Heart left ventricle (tissue), 16 donors: ENCODE measurements at regions not wholly inside any gene's neighbourhood (a gene's known extent, or its start where the extent isn't known, plus 50 kb on each side); places are given as distances from the start of the nearest gene placed in this dataset.

ENCODE experiments used
- ATAC-seq, 4 donors: fragments of 200-7000 bp; cut with Tn5 transposase; one replicate each; pipeline ENCODE4 v1.9.1; 2020 to 2022; ENCODE audit warnings: moderate library complexity in 4 of 4, mild to moderate bottlenecking in 3 of 4, moderate number of reproducible peaks in 1 of 4
- DNase-seq, 5 donors: peaks; one replicate each; pipeline ENCODE4 v3.0.0-alpha.2; 2020
- H3K27ac ChIP-seq, 12 donors: fragments of 200-600 bp; sonication (generic) in 4 of 12; one replicate each; pipeline versions ENCODE4 v1.5.0 to v1.8.0; 2016 to 2022; ENCODE audit warnings: mild to moderate bottlenecking in 2 of 12
- H3K27me3 ChIP-seq, 9 donors: fragments of 200-600 bp; sonication (generic) in 2 of 9; one replicate each; pipeline versions ENCODE4 v1.5.1 to v1.8.0; 2016 to 2022; ENCODE audit warnings: mild to moderate bottlenecking in 3 of 9
- H3K36me3 ChIP-seq, 9 donors: fragments of 200-600 bp; sonication (generic) in 2 of 9; one replicate each; pipeline versions ENCODE4 v1.5.0 to v1.8.0; 2018 to 2022; ENCODE audit warnings: mild to moderate bottlenecking in 2 of 9
- H3K4me1 ChIP-seq, 12 donors: fragments of 200-600 bp; sonication (generic) in 4 of 12; one replicate each; pipeline versions ENCODE4 v1.5.0 to v1.8.0; 2016 to 2022; ENCODE audit warnings: mild to moderate bottlenecking in 3 of 12
- H3K4me3 ChIP-seq, 12 donors: fragments of 200-600 bp; sonication (generic) in 4 of 12; one replicate each; pipeline versions ENCODE4 v1.5.0 to v1.8.0; 2017 to 2022; ENCODE audit warnings: mild to moderate bottlenecking in 9 of 12, moderate library complexity in 4 of 12
- H3K9me3 ChIP-seq, 12 donors: fragments of 200-600 bp; sonication (generic) in 4 of 12; one replicate each; pipeline versions ENCODE4 v1.5.0 to v1.8.0; 2016 to 2022; ENCODE audit warnings: mild to moderate bottlenecking in 1 of 12
- CTCF ChIP-seq, 12 donors: fragments of 200-600 bp; sonication (generic) in 4 of 12; IDR thresholded peaks; one replicate each; pipeline versions ENCODE4 v1.5.0 to v1.8.0; 2018 to 2022; ENCODE audit warnings: antibody characterized with exemption in 12 of 12, mild to moderate bottlenecking in 5 of 12
- POLR2A ChIP-seq, 2 donors: fragments of 450-650 bp; IDR thresholded peaks; one replicate each; pipeline ENCODE4 v1.6.1; 2017; ENCODE audit warnings: antibody characterized with exemption in 2 of 2, mild to moderate bottlenecking in 2 of 2, moderate library complexity in 2 of 2
- WGBS, 4 donors: extraction: QIAGEN DNeasy Blood & Tissue Kit in 2 of 4; methylation state at CpG; one replicate each; pipeline versions ENCODE4 v1.1.5 to v1.1.7; 2013 to 2018; 5-methylcytosine and 5-hydroxymethylcytosine counted together
- intact Hi-C, 10 donors: fragments of 100-400 bp; cut with DNase I; formaldehyde crosslinking; loops; one replicate each; pipeline versions ENCODE4 v1.11.1 to v1.14.2; 2022
- donor health status: ischemic (EF 13 %, LVEDD 7.1; RV severe dilation, severe dysfunction).
- donor health status: healthy with polysubstance abuse.
- donor health status: DM: no; HTN: yes; CAD: no.
- donor health status: DM: no; HTN: no; CAD: no.
- donor health status: ischemic (EF 25% LVEDD 6.9; RV normal size, moderate dysfunction).
- donor health status: ischemic (EF 25% LVEDD 5.7; RV mildly dilated, moderate dysfunction).
- donor health status: healthy.
- donor health status: DM: yes; HTN: yes; CAD: no.
- donor health status: ischemic (EF 35%, LVEDD 5.7; RV mildly dilated, moderate dysfunction).
- donor health status: nonischemic (EF 11% LVEDD 7.7; RV severe dilation, severe dysfunction).
- donor health status: DM: yes; HTN: yes; CAD: no.
- donor health status: PGD.
- donor health status: ischemic (EF 29% LVEDD 5.4; RV normal size, mild dysfunction).
- donor health status: nonischemic (EF 23%, LVEDD 6.1; RV moderate dilation, normal function).

GRCh38 chr13:40376296-40376849, 290.1 kb downstream of the FOXO1 start:
- Histone ChIP-seq H3K4me3 (no peak overlapping the region), H3K4me1 (peaks cover 0 to 15% (median 0%) of the 10 kb centered on the region in 12 donors), H3K36me3 (no peaks in the 10 kb centered on the region), H3K27me3 (no peaks in the 10 kb centered on the region), H3K27ac (peak overlapping the region in 1 of 12 donors; percentile 51), H3K9me3 (no peaks in the 10 kb centered on the region)
- TF ChIP-seq POLR2A (IDR thresholded peaks at IDR 0.05): no peak
- WGBS, 4 donors: 86 to 97% (median 95%) methylated on average over 3 to 4 of the region's 4 CpGs
- ATAC-seq (peak in 2 of 4 donors; percentile 12 to 20), DNase-seq (no peak)
- intact Hi-C loops: no loop called here

- Histone ChIP-seq H3K27ac (peak overlapping the region in 1 of 12 donors; percentile 51), H3K36me3 (no peaks in the 10 kb centered on the region), H3K9me3 (no peaks in the 10 kb centered on the region), H3K4me3 (no peak overlapping the region), H3K27me3 (no peaks in the 10 kb centered on the region), H3K4me1 (peaks cover 0 to 15% (median 0%) of the 10 kb centered on the region in 12 donors)
- TF ChIP-seq CTCF (IDR thresholded peaks at IDR 0.05) (no peak), POLR2A (IDR thresholded peaks at IDR 0.05) (no peak)
- 59 to 73% (median 68%) methylated on average over 10 of the region's 10 CpGs for WGBS, 4 donors
- intact Hi-C loops: no loop called here
- ATAC-seq (no peak), DNase-seq (no peak)
These were observed 289.4 kb downstream of the FOXO1 start for GRCh38 chr13:40376867-40377535.

GRCh38 chr13:40377783-40378182, 288.7 kb downstream of the FOXO1 start:
- no peak overlapping the region for H3K4me3 ChIP-seq
- no peaks in the 10 kb centered on the region for H3K36me3 ChIP-seq
- H3K4me1 ChIP-seq: peaks cover 0 to 15% (median 0%) of the 10 kb centered on the region in 12 donors
- no peaks in the 10 kb centered on the region for H3K9me3 ChIP-seq
- intact Hi-C loops: no loop called here
- TF ChIP-seq POLR2A (IDR thresholded peaks at IDR 0.05): no peak
- TF ChIP-seq CTCF (IDR thresholded peaks at IDR 0.05): no peak
- WGBS, 4 donors: 92 to 94% (median 93%) methylated on average over 8 of the region's 8 CpGs
- H3K27me3 ChIP-seq: no peaks in the 10 kb centered on the region
- H3K27ac ChIP-seq: peak overlapping the region in 1 of 12 donors; percentile 51
- ATAC-seq (no peak), DNase-seq (no peak)

- Histone ChIP-seq H3K27ac (no peak overlapping the region), H3K4me3 (no peak overlapping the region), H3K36me3 (no peaks in the 10 kb centered on the region), H3K9me3 (no peaks in the 10 kb centered on the region), H3K4me1 (peaks cover 0 to 15% (median 0%) of the 10 kb centered on the region in 12 donors), H3K27me3 (no peaks in the 10 kb centered on the region)
- no peak for DNase-seq
- TF ChIP-seq CTCF (IDR thresholded peaks at IDR 0.05) (no peak), POLR2A (IDR thresholded peaks at IDR 0.05) (no peak)
- intact Hi-C loops: no loop called here
- 70 to 78% (median 75%) methylated on average over 3 of the region's 3 CpGs for WGBS, 4 donors
- no peak for ATAC-seq
These were observed 287.2 kb downstream of the FOXO1 start for GRCh38 chr13:40379196-40379595.
